HG03135 (cell line): ENCODE measurements at regions not wholly inside any gene's neighbourhood (a gene's known extent, or its start where the extent isn't known, plus 50 kb on each side); places are given as distances from the start of the nearest gene placed in this dataset.

Source experiments
- ATAC-seq: cut with Tn5 transposase; IDR thresholded peaks from one replicate; pipeline ENCODE4 v1.9.1; 2021; ENCODE audit warnings: mild to moderate bottlenecking, moderate library complexity; ENCODE audit not compliant: unreplicated experiment

- ATAC-seq: no peak
Measured at GRCh38 chr3:103926936-103927335, 1439.8 kb upstream of the ALCAM start.

- no peak for ATAC-seq
Measured at GRCh38 chr3:103927896-103928295, 1438.8 kb upstream of the ALCAM start.

- no peak for ATAC-seq
Measured at GRCh38 chr3:103937094-103937493, 1429.6 kb upstream of the ALCAM start.

GRCh38 chr3:103947062-103947461 is 1419.6 kb upstream of the ALCAM start:
- ATAC-seq: no peak

GRCh38 chr3:103949693-103950092 is 1417.0 kb upstream of the ALCAM start:
- ATAC-seq: no peak

GRCh38 chr3:103950676-103951075 is 1416.0 kb upstream of the ALCAM start:
- ATAC-seq: no peak

- ATAC-seq: no peak
Measured at GRCh38 chr3:103953796-103954195, 1412.9 kb upstream of the ALCAM start.

- ATAC-seq: no peak
Measured at GRCh38 chr3:103960819-103961218, 1405.9 kb upstream of the ALCAM start.

- ATAC-seq: no peak
Measured at GRCh38 chr3:103963599-103963998, 1403.1 kb upstream of the ALCAM start.

GRCh38 chr3:103965764-103966163 is 1400.9 kb upstream of the ALCAM start:
- no peak for ATAC-seq

- no peak for ATAC-seq
Measured at GRCh38 chr3:103966749-103967148, 1400.0 kb upstream of the ALCAM start.

GRCh38 chr3:103968131-103968530 is 1398.6 kb upstream of the ALCAM start:
- peak; percentile 43 for ATAC-seq

GRCh38 chr3:103968751-103969150 is 1398.0 kb upstream of the ALCAM start:
- ATAC-seq: peak; percentile 88

- ATAC-seq: peak; percentile 67
Measured at GRCh38 chr3:103976931-103977339, 1389.8 kb upstream of the ALCAM start.

GRCh38 chr3:103977417-103977816 is 1389.3 kb upstream of the ALCAM start:
- ATAC-seq: no peak

GRCh38 chr3:103991461-103992115 is 1375.1 kb upstream of the ALCAM start:
- ATAC-seq: no peak

GRCh38 chr3:103992469-103992868 is 1374.2 kb upstream of the ALCAM start:
- no peak for ATAC-seq

- no peak for ATAC-seq
Measured at GRCh38 chr3:104004956-104005355, 1361.8 kb upstream of the ALCAM start.

- no peak for ATAC-seq
Measured at GRCh38 chr3:104005815-104006214, 1360.9 kb upstream of the ALCAM start.

GRCh38 chr3:104018541-104018940 is 1348.2 kb upstream of the ALCAM start:
- ATAC-seq: no peak

- no peak for ATAC-seq
Measured at GRCh38 chr3:104031598-104031997, 1335.1 kb upstream of the ALCAM start.

- ATAC-seq: no peak
Measured at GRCh38 chr3:104032283-104032682, 1334.4 kb upstream of the ALCAM start.

- ATAC-seq: peak; percentile 60
Measured at GRCh38 chr3:104040896-104041295, 1325.8 kb upstream of the ALCAM start.
